Lower lobe of right lung (tissue), 2 donors: ENCODE measurements at regions not wholly inside any gene's neighbourhood (a gene's known extent, or its start where the extent isn't known, plus 50 kb on each side); places are given as distances from the start of the nearest gene placed in this dataset.
"Not testable (repeated sequence)": the region's sequence is repeated elsewhere in the genome, so short reads cannot be mapped to it uniquely, and the experiment has no call there.

ENCODE experiments used
- ATAC-seq, 2 donors: fragments of 200-7000 bp; cut with Tn5 transposase; one replicate each; pipeline ENCODE4 v1.9.1; 2020 to 2022; ENCODE audit warnings: mild to moderate bottlenecking in 2 of 2, moderate library complexity in 2 of 2
- DNase-seq: peaks from one replicate; pipeline ENCODE4 v3.0.0-alpha.2; 2020
- H3K27ac ChIP-seq: fragments of 200-600 bp; one replicate; pipeline ENCODE4 v1.8.0; 2022
- H3K27me3 ChIP-seq: fragments of 200-600 bp; one replicate; pipeline ENCODE4 v1.8.0; 2022; ENCODE audit warnings: low read depth
- H3K36me3 ChIP-seq: fragments of 200-600 bp; one replicate; pipeline ENCODE4 v1.8.0; 2022; ENCODE audit warnings: mild to moderate bottlenecking
- H3K4me1 ChIP-seq: fragments of 200-600 bp; one replicate; pipeline ENCODE4 v1.8.0; 2022
- H3K4me3 ChIP-seq: fragments of 200-600 bp; one replicate; pipeline ENCODE4 v1.8.0; 2022; ENCODE audit warnings: mild to moderate bottlenecking
- H3K9me3 ChIP-seq: fragments of 200-600 bp; one replicate; pipeline ENCODE4 v1.8.0; 2022
- CTCF ChIP-seq: fragments of 200-600 bp; IDR thresholded peaks from one replicate; pipeline ENCODE4 v1.8.0; 2022; ENCODE audit warnings: antibody characterized with exemption, mild to moderate bottlenecking
- intact Hi-C: fragments of 100-400 bp; cut with DNase I; formaldehyde crosslinking; loops from one replicate; pipeline ENCODE4 v1.11.0; 2022
- donor health status: DM: no; HTN: yes; CAD: no; lungs with severe emphysema.

GRCh38 chrX:122625821-122626220, 558.3 kb upstream of the GRIA3 start:
- H3K9me3 ChIP-seq: no peaks in the 10 kb centered on the region
- no peak for TF ChIP-seq CTCF
- H3K27ac ChIP-seq: no peak overlapping the region
- ATAC-seq (no peak), DNase-seq (no peak)
- H3K36me3 ChIP-seq: no peaks in the 10 kb centered on the region
- intact Hi-C loops: no loop called here
- H3K4me3 ChIP-seq: no peak overlapping the region
- no peaks in the 10 kb centered on the region for H3K4me1 ChIP-seq
- no peaks in the 10 kb centered on the region for H3K27me3 ChIP-seq

- intact Hi-C loops: no loop called here
- no peak for ATAC-seq
Measured at GRCh38 chrX:122626871-122627270, 557.2 kb upstream of the GRIA3 start.

GRCh38 chrX:122641136-122641535, 542.9 kb upstream of the GRIA3 start:
- Histone ChIP-seq H3K27ac (no peak overlapping the region), H3K36me3 (no peaks in the 10 kb centered on the region), H3K4me3 (no peak overlapping the region), H3K27me3 (no peaks in the 10 kb centered on the region), H3K4me1 (no peaks in the 10 kb centered on the region), H3K9me3 (no peaks in the 10 kb centered on the region)
- no peak for ATAC-seq
- no peak for TF ChIP-seq CTCF
- intact Hi-C loops: no loop called here
- no peak for DNase-seq

More at GRCh38 chrX:122626871-122627270, 557.2 kb upstream of the GRIA3 start:
- Histone ChIP-seq H3K4me1 (no peaks in the 10 kb centered on the region), H3K9me3 (no peaks in the 10 kb centered on the region), H3K27me3 (no peaks in the 10 kb centered on the region), H3K27ac (no peak overlapping the region), H3K4me3 (no peak overlapping the region), H3K36me3 (no peaks in the 10 kb centered on the region)
- DNase-seq: no peak
- TF ChIP-seq CTCF: no peak

- no peak overlapping the region for H3K4me3 ChIP-seq
- H3K27me3 ChIP-seq: no peaks in the 10 kb centered on the region
- intact Hi-C loops: no loop called here
- H3K36me3 ChIP-seq: no peaks in the 10 kb centered on the region
- H3K9me3 ChIP-seq: no peaks in the 10 kb centered on the region
- ATAC-seq (no peak), DNase-seq (no peak)
- H3K4me1 ChIP-seq: no peaks in the 10 kb centered on the region
- H3K27ac ChIP-seq: no peak overlapping the region
- no peak for TF ChIP-seq CTCF
Measured at GRCh38 chrX:122641826-122642225, 542.3 kb upstream of the GRIA3 start.

GRCh38 chrX:122655256-122655655, 528.8 kb upstream of the GRIA3 start:
- H3K4me3 ChIP-seq, H3K9me3 ChIP-seq, H3K36me3 ChIP-seq, H3K4me1 ChIP-seq, DNase-seq, H3K27ac ChIP-seq, ATAC-seq, H3K27me3 ChIP-seq, intact Hi-C loops: not testable (repeated sequence)

- TF ChIP-seq CTCF: no peak
- intact Hi-C loops: no loop called here
- Histone ChIP-seq H3K4me3 (no peak overlapping the region), H3K4me1 (no peaks in the 10 kb centered on the region), H3K27ac (no peak overlapping the region), H3K9me3 (no peaks in the 10 kb centered on the region), H3K27me3 (no peaks in the 10 kb centered on the region), H3K36me3 (no peaks in the 10 kb centered on the region)
- no peak for DNase-seq
- ATAC-seq: no peak
Measured at GRCh38 chrX:122666601-122667000, 517.5 kb upstream of the GRIA3 start.
